ENCODE measurements at regions not wholly inside any gene's neighbourhood (a gene's known extent, or its start where the extent isn't known, plus 50 kb on each side); places are given as distances from the start of the nearest gene placed in this dataset.

- FAIRE-seq: no peak
- no peaks in the 10 kb centered on the region for H3K27me3 ChIP-seq (ENCODE audit: control insufficient read depth in 3 of 3, insufficient read depth in 3 of 3, low read length in 3 of 3)
- no peak overlapping the region for H3K4me3 ChIP-seq (ENCODE audit: low read depth in 1 of 3, low read length in 3 of 3)
- H3K27ac ChIP-seq (ENCODE audit: low read depth in 1 of 3, low read length in 2 of 3): no peak overlapping the region
- no peaks in the 10 kb centered on the region for H3K36me3 ChIP-seq (ENCODE audit: control insufficient read depth in 3 of 3, insufficient read depth in 2 of 3, low read depth in 1 of 3, low read length in 3 of 3)
- 49 to 76% (median 68%) methylated on average over 8 of the region's 8 CpGs for WGBS, 3 donors
- DNase-seq: no peak
- no peaks in the 10 kb centered on the region for H3K9me3 ChIP-seq (ENCODE audit: control insufficient read depth in 2 of 2, insufficient read depth in 1 of 2, low read depth in 1 of 2, low read length in 1 of 2)
- H3K4me1 ChIP-seq (ENCODE audit: control insufficient read depth in 3 of 3, insufficient read depth in 2 of 3, low read depth in 1 of 3, low read length in 2 of 3): no peaks in the 10 kb centered on the region
Measured at GRCh38 chr2:236687296-236687965, 117.8 kb downstream of the ACKR3 start.

- 78 to 87% (median 84%) methylated on average over 6 of the region's 6 CpGs for WGBS, 3 donors
- no peak for FAIRE-seq
Measured at GRCh38 chr2:236688157-236688556, 118.5 kb downstream of the ACKR3 start.

GRCh38 chr2:236688563-236689392 lies 119.2 kb downstream of the ACKR3 start:
- no peak for FAIRE-seq
- Histone ChIP-seq H3K4me1 (ENCODE audit: control insufficient read depth in 3 of 3, insufficient read depth in 2 of 3, low read depth in 1 of 3, low read length in 2 of 3) (no peaks in the 10 kb centered on the region), H3K36me3 (ENCODE audit: control insufficient read depth in 3 of 3, insufficient read depth in 2 of 3, low read depth in 1 of 3, low read length in 3 of 3) (no peaks in the 10 kb centered on the region), H3K4me3 (ENCODE audit: low read depth in 1 of 3, low read length in 3 of 3) (no peak overlapping the region), H3K27me3 (ENCODE audit: control insufficient read depth in 3 of 3, insufficient read depth in 3 of 3, low read length in 3 of 3) (no peaks in the 10 kb centered on the region), H3K9me3 (ENCODE audit: control insufficient read depth in 2 of 2, insufficient read depth in 1 of 2, low read depth in 1 of 2, low read length in 1 of 2) (no peaks in the 10 kb centered on the region), H3K27ac (ENCODE audit: low read depth in 1 of 3, low read length in 2 of 3) (no peak overlapping the region)
- WGBS, 3 donors: 50 to 62% (median 60%) methylated on average over 22 to 23 of the region's 23 CpGs
- DNase-seq: no peak

More at GRCh38 chr2:236688157-236688556, 118.5 kb downstream of the ACKR3 start:
- Histone ChIP-seq H3K4me1 (ENCODE audit: control insufficient read depth in 3 of 3, insufficient read depth in 2 of 3, low read depth in 1 of 3, low read length in 2 of 3) (no peaks in the 10 kb centered on the region), H3K27ac (ENCODE audit: low read depth in 1 of 3, low read length in 2 of 3) (no peak overlapping the region), H3K36me3 (ENCODE audit: control insufficient read depth in 3 of 3, insufficient read depth in 2 of 3, low read depth in 1 of 3, low read length in 3 of 3) (no peaks in the 10 kb centered on the region), H3K9me3 (ENCODE audit: control insufficient read depth in 2 of 2, insufficient read depth in 1 of 2, low read depth in 1 of 2, low read length in 1 of 2) (no peaks in the 10 kb centered on the region), H3K27me3 (ENCODE audit: control insufficient read depth in 3 of 3, insufficient read depth in 3 of 3, low read length in 3 of 3) (no peaks in the 10 kb centered on the region), H3K4me3 (ENCODE audit: low read depth in 1 of 3, low read length in 3 of 3) (no peak overlapping the region)
- no peak for DNase-seq

- H3K4me3 ChIP-seq (ENCODE audit: low read depth in 1 of 3, low read length in 3 of 3): no peak overlapping the region
- no peaks in the 10 kb centered on the region for H3K9me3 ChIP-seq (ENCODE audit: control insufficient read depth in 2 of 2, insufficient read depth in 1 of 2, low read depth in 1 of 2, low read length in 1 of 2)
- no peak for FAIRE-seq
- DNase-seq: no peak
- 44 to 81% (median 58%) methylated on average over 1 of the region's 1 CpG for WGBS, 3 donors
- H3K27me3 ChIP-seq (ENCODE audit: control insufficient read depth in 3 of 3, insufficient read depth in 3 of 3, low read length in 3 of 3): no peaks in the 10 kb centered on the region
- H3K4me1 ChIP-seq (ENCODE audit: control insufficient read depth in 3 of 3, insufficient read depth in 2 of 3, low read depth in 1 of 3, low read length in 2 of 3): no peaks in the 10 kb centered on the region
- no peak overlapping the region for H3K27ac ChIP-seq (ENCODE audit: low read depth in 1 of 3, low read length in 2 of 3)
- no peaks in the 10 kb centered on the region for H3K36me3 ChIP-seq (ENCODE audit: control insufficient read depth in 3 of 3, insufficient read depth in 2 of 3, low read depth in 1 of 3, low read length in 3 of 3)
Measured at GRCh38 chr2:236689393-236689700, 119.7 kb downstream of the ACKR3 start.

- no peaks in the 10 kb centered on the region for H3K27me3 ChIP-seq (ENCODE audit: control insufficient read depth in 3 of 3, insufficient read depth in 3 of 3, low read length in 3 of 3)
- 83 to 90% (median 86%) methylated on average over 3 of the region's 3 CpGs for WGBS, 3 donors
- no peaks in the 10 kb centered on the region for H3K9me3 ChIP-seq (ENCODE audit: control insufficient read depth in 2 of 2, insufficient read depth in 1 of 2, low read depth in 1 of 2, low read length in 1 of 2)
- FAIRE-seq: no peak
- no peak overlapping the region for H3K27ac ChIP-seq (ENCODE audit: low read depth in 1 of 3, low read length in 2 of 3)
- H3K4me1 ChIP-seq (ENCODE audit: control insufficient read depth in 3 of 3, insufficient read depth in 2 of 3, low read depth in 1 of 3, low read length in 2 of 3): no peaks in the 10 kb centered on the region
- no peak overlapping the region for H3K4me3 ChIP-seq (ENCODE audit: low read depth in 1 of 3, low read length in 3 of 3)
- no peak for DNase-seq
- no peaks in the 10 kb centered on the region for H3K36me3 ChIP-seq (ENCODE audit: control insufficient read depth in 3 of 3, insufficient read depth in 2 of 3, low read depth in 1 of 3, low read length in 3 of 3)
Measured at GRCh38 chr2:236689981-236690380, 120.4 kb downstream of the ACKR3 start.

- Histone ChIP-seq H3K36me3 (ENCODE audit: control insufficient read depth in 3 of 3, insufficient read depth in 2 of 3, low read depth in 1 of 3, low read length in 3 of 3) (no peaks in the 10 kb centered on the region), H3K9me3 (ENCODE audit: control insufficient read depth in 2 of 2, insufficient read depth in 1 of 2, low read depth in 1 of 2, low read length in 1 of 2) (no peaks in the 10 kb centered on the region), H3K27me3 (ENCODE audit: control insufficient read depth in 3 of 3, insufficient read depth in 3 of 3, low read length in 3 of 3) (no peaks in the 10 kb centered on the region), H3K4me3 (ENCODE audit: low read depth in 1 of 3, low read length in 3 of 3) (no peak overlapping the region), H3K4me1 (ENCODE audit: control insufficient read depth in 3 of 3, insufficient read depth in 2 of 3, low read depth in 1 of 3, low read length in 2 of 3) (no peaks in the 10 kb centered on the region), H3K27ac (ENCODE audit: low read depth in 1 of 3, low read length in 2 of 3) (no peak overlapping the region)
- no peak for DNase-seq
- 86 to 91% (median 90%) methylated on average over 3 of the region's 3 CpGs for WGBS, 3 donors
- no peak for FAIRE-seq
Measured at GRCh38 chr2:236690726-236691125, 121.1 kb downstream of the ACKR3 start.

- Histone ChIP-seq H3K27ac (ENCODE audit: low read depth in 1 of 3, low read length in 2 of 3) (no peak overlapping the region), H3K9me3 (ENCODE audit: control insufficient read depth in 2 of 2, insufficient read depth in 1 of 2, low read depth in 1 of 2, low read length in 1 of 2) (no peaks in the 10 kb centered on the region), H3K4me1 (ENCODE audit: control insufficient read depth in 3 of 3, insufficient read depth in 2 of 3, low read depth in 1 of 3, low read length in 2 of 3) (no peaks in the 10 kb centered on the region), H3K4me3 (ENCODE audit: low read depth in 1 of 3, low read length in 3 of 3) (no peak overlapping the region), H3K27me3 (ENCODE audit: control insufficient read depth in 3 of 3, insufficient read depth in 3 of 3, low read length in 3 of 3) (no peaks in the 10 kb centered on the region), H3K36me3 (ENCODE audit: control insufficient read depth in 3 of 3, insufficient read depth in 2 of 3, low read depth in 1 of 3, low read length in 3 of 3) (no peaks in the 10 kb centered on the region)
- DNase-seq (no peak), FAIRE-seq (no peak)
- WGBS, 3 donors: 67 to 80% (median 79%) methylated on average over 6 of the region's 6 CpGs
Measured at GRCh38 chr2:236691799-236692167, 122.2 kb downstream of the ACKR3 start.

GRCh38 chr2:236692937-236693336 lies 123.3 kb downstream of the ACKR3 start:
- FAIRE-seq: no peak
- DNase-seq: no peak
- Histone ChIP-seq H3K9me3 (ENCODE audit: control insufficient read depth in 2 of 2, insufficient read depth in 1 of 2, low read depth in 1 of 2, low read length in 1 of 2) (no peaks in the 10 kb centered on the region), H3K4me3 (ENCODE audit: low read depth in 1 of 3, low read length in 3 of 3) (no peak overlapping the region), H3K27ac (ENCODE audit: low read depth in 1 of 3, low read length in 2 of 3) (no peak overlapping the region), H3K4me1 (ENCODE audit: control insufficient read depth in 3 of 3, insufficient read depth in 2 of 3, low read depth in 1 of 3, low read length in 2 of 3) (no peaks in the 10 kb centered on the region), H3K36me3 (ENCODE audit: control insufficient read depth in 3 of 3, insufficient read depth in 2 of 3, low read depth in 1 of 3, low read length in 3 of 3) (no peaks in the 10 kb centered on the region), H3K27me3 (ENCODE audit: control insufficient read depth in 3 of 3, insufficient read depth in 3 of 3, low read length in 3 of 3) (no peaks in the 10 kb centered on the region)
- WGBS, 3 donors: 76 to 90% (median 85%) methylated on average over 7 of the region's 7 CpGs

Data from small intestine (tissue), 7 donors.